ENCODE measurements at regions not wholly inside any gene's neighbourhood (a gene's known extent, or its start where the extent isn't known, plus 50 kb on each side); places are given as distances from the start of the nearest gene placed in this dataset.
"Not testable (repeated sequence)": the region's sequence is repeated elsewhere in the genome, so short reads cannot be mapped to it uniquely, and the experiment has no call there.

GRCh38 chr4:72942565-72942964, 127.0 kb downstream of the COX18 start:
- DNase-seq (ENCODE audit: low spot score) = no peak

GRCh38 chr4:72938516-72938915, 131.0 kb downstream of the COX18 start:
- DNase-seq (ENCODE audit: low spot score) = no peak

GRCh38 chr4:72935462-72935861, 134.1 kb downstream of the COX18 start:
- no peak for DNase-seq (ENCODE audit: low spot score)

GRCh38 chr4:72933029-72933428, 136.5 kb downstream of the COX18 start:
- no peak for DNase-seq (ENCODE audit: low spot score)

- no peak for DNase-seq (ENCODE audit: low spot score)
Observed at GRCh38 chr4:72931346-72931745, 138.2 kb downstream of the COX18 start.

GRCh38 chr4:72929596-72930274, 139.8 kb downstream of the COX18 start:
- DNase-seq (ENCODE audit: low spot score) = not testable (repeated sequence)

GRCh38 chr4:72924814-72925213, 144.7 kb downstream of the COX18 start:
- no peak for DNase-seq (ENCODE audit: low spot score)

GRCh38 chr4:72919937-72920336, 149.6 kb downstream of the COX18 start:
- no peak for DNase-seq (ENCODE audit: low spot score)

DNA sequence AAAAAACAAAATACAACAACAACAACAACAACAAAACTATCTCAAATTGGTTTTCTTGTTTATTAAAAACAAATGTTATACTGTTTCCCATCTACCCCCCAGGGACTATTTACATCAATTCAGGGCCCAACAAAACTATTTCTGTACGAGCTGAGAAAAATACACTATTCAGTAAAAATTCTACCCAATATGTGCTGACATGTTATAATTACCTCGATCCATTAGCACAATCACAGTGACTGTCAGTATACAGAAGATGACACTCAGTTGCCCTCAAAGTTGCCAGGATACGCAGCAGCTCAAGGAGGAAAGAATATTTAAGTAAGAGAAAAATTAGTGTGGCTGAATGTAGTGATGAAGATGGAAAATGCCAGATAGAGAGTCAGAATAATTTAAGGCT, 150.1 kb downstream of the COX18 start:
- peak; percentile 7 for DNase-seq (ENCODE audit: low spot score)

DNA sequence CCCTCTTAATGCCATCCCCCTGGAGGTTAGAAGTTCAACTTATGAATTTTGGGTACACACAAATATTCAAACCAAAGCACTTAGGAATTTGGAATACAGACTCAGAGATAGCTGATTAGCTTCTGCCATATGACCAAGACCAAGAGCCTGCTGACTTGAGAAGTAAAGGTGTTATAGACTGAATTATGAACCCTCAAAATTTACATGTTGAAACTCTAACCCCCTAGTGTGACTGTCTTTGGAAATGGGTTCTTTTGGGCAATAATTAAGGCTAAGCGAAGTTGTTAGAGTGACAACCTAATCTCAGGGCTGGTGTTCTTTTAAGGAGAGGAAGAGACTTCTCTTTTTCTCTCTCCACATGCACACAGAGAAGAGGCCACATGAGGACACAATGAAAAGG, 151.2 kb downstream of the COX18 start:
- DNase-seq (ENCODE audit: low spot score) = no peak

DNA sequence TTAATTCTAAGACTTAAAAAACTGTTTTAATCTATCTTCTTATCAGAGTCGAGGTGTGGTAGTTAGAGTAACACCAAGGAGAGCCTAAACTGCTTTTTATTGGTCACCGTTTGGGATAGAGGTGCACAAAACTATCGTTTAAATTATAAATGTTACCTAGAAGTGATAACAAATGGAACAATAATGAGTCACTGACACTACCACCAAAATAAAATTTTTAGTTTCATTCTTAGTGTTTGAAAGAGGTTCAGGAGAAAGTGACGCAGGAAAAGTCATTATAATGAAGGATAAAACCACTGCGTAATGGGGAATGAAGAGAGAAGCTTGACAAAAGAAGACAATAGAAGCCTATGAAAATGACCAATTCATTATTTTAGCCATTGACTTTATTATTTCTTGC, 158.2 kb downstream of the COX18 start:
- DNase-seq (ENCODE audit: low spot score) = no peak

DNA sequence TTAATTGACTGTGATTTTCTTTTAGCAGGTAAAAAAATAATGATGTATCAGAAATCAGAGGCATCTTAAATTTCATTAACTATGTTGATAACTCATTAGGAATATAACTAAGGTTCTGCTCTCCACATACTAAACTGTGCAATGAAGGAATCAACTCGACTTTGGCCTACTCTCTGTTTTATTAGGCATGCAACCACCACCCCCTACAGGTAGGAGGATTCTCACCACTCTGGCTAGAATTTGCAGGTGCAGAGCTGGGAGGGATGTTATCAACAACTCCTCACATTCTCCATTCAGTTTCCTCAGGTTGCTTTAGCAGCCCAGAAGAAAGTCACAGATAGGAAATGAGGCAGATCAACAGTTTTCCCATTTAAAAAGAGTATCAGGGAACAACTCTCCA, 160.1 kb downstream of the COX18 start:
- DNase-seq (ENCODE audit: low spot score) = no peak

DNA sequence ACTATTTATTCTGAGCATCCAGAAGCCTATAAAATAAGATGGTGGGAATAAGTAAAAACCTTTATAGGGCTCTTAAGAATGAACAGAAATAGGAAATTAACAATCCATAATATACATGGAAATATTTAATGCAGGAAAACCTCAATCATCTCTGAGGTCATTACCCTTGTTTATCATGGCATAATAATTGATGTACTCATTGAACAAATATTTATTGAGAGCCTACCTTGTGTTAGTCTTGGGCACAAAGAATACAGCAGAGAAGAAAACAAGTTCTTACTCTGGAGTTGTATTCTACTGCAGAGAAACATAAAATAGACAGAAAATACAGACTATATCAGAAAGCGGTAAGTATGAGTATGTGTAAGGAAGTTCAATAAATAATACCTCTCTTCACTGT, 167.2 kb downstream of the COX18 start:
- DNase-seq (ENCODE audit: low spot score) = no peak

DNA sequence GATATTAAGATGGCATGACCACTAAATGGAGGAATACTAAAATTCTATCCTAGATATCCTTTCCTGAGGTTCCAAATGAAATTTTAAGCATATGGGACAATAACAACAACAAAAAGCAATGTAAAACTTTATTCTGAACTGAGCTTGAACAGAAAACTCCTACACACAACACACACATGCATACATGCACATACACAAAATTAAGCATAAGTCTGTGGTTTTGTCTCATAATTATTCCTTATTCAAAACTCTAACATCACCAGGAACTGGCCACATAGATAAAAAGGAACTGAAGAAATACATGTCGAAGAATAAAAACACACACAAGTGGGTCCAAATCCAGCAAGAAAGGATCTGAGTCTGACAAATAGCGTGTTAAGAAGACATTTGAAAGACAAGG, 168.0 kb downstream of the COX18 start:
- no peak for DNase-seq (ENCODE audit: low spot score)

DNA sequence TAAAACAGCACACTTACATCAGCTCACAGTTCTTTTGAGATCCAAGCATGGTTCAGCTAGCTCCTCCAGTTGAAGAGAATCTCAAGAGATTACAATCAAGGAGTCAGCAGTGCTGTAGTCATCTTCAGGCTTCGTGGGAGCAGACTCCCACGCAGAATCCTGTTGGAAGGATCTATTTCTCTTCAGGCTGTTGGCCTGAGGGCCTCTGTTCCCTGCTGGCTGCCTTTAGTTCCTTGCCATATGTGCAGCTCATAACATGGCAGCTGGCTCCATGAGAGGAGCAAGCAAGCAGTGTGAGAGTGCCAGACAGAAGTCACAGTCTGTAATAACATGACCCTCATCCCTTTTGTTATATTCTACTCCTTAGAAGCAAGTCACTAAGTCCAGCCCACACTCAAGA, 168.6 kb downstream of the COX18 start:
- DNase-seq (ENCODE audit: low spot score) = no peak

- DNase-seq (ENCODE audit: low spot score) = no peak
Observed at GRCh38 chr4:72899621-72900020, 169.9 kb downstream of the COX18 start.

GRCh38 chr4:72899214-72899613, 170.3 kb downstream of the COX18 start:
- no peak for DNase-seq (ENCODE audit: low spot score)

DNA sequence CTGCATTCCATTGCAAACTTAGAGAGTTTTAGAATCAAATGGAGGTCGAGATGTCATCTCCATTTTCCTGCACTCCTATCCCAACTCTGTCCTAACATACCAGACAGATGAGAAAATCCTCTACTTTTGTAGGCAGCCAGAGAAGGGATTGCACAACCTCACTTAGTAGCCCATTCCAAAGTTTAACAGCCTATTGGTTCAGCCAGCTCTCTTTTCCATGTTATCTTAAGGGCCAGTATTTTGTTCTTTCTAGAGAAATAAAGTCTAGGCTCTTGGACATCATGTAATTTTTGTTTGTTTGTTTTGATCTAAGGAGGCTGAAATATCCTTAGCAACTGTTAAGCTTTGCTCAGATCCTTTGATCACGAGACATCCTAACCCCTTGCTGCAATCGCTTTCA, 173.0 kb downstream of the COX18 start:
- DNase-seq (ENCODE audit: low spot score) = no peak

DNA sequence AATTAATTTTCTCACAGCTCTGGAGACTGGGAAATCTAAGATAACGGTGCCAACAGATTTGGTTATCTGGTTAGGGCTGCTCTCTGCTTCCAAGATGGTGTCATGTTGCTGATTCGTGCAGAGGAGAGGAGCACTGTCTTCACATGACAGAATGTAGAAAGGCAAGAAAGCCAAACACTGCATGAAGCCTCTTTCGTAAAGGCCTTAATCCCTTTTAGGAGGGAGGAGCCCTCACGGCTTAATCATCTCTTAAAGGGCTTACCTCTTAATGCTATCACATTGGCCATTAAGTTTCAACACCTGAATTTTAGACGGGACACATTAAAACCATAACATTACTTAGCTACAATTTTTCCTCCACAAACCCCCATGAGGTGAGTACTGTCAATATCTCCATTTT, 174.1 kb downstream of the COX18 start:
- no peak for DNase-seq (ENCODE audit: low spot score)

DNA sequence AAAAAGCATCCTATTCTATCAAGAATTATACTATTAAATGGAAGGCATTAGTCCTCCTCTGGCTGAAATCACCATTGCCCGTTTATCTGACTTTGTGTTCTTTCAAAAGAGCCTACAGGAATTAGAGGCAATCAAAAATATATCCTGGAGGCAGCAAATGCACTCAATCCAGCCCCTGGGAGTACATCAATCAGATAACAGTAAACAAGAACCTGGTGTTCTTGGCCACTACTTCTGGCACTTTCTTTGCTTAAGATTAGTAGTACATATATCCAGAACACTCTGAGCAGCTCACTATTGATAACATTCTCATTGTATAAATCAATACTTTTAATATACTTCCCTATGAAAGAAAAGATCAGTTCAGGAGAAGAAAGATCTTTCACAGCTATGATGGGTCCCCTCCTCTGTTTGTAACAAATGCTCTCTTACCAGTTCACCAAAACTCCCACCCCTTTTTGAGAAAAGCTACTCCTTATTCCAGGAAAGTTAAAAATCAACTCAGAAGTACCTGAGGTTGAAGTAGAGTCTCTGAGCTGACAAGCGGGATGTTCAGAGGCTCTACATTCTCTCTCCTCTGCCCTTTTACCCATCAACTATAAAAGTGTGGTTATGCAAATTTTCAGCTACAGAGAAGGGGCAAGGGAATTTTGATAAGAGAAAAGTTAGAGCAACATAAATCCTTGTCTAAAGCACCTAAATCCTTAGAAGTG, 176.0 kb downstream of the COX18 start:
- DNase-seq (ENCODE audit: low spot score) = no peak

DNA sequence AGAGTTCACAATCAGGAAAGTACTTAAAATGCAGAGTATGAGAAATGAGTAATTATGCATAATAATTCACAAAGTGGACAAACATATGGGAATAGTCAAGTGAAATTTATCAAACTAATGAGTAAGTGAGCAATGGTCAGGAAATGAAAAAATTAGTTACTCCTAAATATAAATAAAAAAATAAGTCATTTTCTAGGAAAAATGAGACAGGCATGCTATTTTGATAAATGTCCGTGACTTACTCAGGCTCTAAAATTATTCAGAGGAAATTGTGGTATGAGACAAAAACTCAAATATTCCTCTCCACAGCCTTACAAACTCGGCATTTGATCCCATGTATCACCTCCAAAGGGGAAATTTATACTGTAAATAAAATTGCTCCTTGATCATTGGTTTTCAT, 181.2 kb downstream of the COX18 start:
- DNase-seq (ENCODE audit: low spot score) = no peak

DNA sequence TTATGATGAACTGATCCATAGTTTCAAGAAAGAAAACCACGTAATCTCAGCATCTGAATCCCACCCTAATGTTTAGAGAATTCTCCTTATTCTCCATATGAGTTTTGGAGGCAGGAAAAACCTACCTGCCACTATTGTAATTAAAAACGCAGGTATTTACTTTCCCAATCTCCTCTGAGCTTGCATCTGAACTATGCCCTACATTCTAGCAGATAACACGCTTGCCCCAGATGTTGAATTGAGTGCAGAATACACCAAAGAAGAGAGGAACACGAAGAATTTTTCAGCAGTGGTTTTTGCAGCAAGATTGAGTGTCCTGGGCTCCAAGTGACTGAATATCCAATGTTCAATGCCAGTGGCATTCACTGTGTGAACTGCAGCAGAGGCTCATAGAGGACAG, 182.4 kb downstream of the COX18 start:
- no peak for DNase-seq (ENCODE audit: low spot score)

DNA sequence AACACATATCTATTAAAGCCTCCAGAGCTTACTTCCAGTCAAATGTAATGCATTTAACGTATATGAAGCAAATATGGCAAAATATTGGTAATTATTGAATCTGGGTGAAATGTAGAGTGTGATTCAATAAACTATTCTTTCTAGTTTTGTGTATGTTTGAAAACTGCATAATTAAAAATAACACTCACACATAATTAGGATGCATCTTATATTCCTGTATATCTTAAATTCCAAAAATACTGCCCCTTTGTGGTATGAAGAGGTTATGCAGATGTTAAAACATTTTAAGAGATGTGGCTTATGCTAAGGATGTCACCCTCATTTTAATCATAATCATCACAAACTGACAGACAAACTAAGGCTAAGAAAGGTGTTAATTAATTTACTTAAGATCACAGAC, 182.9 kb downstream of the COX18 start:
- no peak for DNase-seq (ENCODE audit: low spot score)

- not testable (repeated sequence) for DNase-seq (ENCODE audit: low spot score)
Observed at GRCh38 chr4:72884225-72884624, 185.3 kb downstream of the COX18 start.
